NCI-H146 treated with DMSO at 0.1 percent for 48 hours (cell line): ENCODE measurements at regions not wholly inside any gene's neighbourhood (a gene's known extent, or its start where the extent isn't known, plus 50 kb on each side); places are given as distances from the start of the nearest gene placed in this dataset.
A peak's percentile ranks its signal among the peaks of the same experiment; 100 is the strongest.

Source experiments
- DNase-seq: peaks from one replicate; lab custom pipeline; 2025; ENCODE audit not compliant: unreplicated experiment; lab: John Stamatoyannopoulos, UW

DNA sequence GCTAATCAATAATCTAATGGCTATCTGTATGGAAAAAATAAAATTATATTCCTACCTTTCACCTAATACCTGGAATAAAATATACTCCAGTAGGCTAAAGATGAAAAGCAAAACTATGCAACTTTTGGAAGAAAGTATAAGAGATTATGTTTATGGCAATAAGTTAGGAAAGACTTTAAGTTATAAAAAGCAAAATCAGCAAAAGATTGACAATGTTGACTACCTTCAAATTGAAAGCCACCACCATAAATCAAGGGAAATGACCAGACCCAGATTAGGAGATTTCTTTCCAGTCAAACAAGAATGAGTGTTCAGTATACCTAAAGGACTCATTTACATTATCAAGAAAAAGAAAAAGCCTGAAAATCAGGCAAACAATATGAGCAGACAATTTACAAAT is 159.1 kb upstream of the ZBED5 start:
- DNase-seq, result no peak

DNA sequence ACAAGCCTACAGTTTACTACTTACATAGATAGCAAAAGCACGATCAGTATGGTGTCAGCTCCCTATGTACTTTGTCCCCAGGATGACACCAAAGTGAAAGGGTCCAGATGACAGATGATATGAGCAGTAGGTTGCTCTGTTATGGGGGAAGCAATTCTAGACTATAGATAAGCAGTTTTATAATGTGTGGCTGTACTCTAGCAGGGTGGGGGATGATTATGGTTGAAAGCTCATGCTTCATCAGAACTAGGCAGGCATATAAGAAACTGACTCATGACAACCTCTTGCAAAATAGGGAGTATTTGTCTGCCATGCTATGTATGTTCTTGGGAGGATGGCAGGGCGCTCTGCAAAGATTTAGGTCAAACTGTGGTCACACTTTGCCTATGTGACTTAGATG is 158.2 kb upstream of the ZBED5 start:
- peak; percentile 36 for DNase-seq

DNA sequence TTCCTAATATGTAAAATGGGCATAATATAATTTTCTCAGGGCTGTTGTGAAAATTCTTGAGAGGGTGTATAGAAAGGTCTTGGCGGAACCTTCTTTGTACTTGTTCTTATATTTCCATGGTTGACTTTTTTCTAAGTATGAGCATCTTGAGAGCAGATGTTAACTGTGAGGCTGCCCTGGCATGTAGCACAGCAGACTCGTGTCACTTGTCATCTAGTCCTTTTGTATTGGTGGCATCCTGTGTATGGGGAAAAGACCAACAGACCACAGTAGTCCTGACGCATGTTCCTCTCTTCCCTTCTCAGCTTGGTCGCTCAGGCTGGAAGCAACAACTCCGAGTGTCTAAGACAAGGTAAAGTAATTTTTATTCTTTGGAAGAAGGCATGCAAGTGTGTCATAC is 153.8 kb upstream of the ZBED5 start:
- no peak for DNase-seq

DNA sequence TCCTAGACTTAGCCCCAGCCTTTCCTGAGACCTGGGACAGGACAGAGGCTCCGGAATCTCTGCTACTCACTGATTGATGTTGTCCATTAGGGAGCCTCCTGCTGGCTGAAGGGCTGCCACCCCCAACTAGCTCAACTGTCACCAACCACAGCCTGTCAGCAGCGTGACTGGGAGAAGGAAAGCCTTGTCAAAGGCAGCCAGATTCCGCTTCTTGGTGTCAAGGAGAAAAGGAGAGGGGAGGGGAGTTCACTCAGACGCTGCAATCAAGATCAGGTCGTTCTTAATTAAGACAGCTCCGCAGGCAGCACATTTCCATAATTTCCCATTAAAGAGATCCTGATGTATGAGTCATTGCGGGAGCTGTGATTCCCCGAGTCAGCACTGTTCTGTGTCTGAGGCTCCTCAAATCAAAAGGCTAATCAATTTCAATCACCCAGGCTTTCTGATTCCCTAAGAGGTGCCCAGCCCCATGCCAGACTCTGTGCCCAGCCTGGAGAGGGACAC is 152.8 kb upstream of the ZBED5 start:
- DNase-seq, result peak; percentile 36

DNA sequence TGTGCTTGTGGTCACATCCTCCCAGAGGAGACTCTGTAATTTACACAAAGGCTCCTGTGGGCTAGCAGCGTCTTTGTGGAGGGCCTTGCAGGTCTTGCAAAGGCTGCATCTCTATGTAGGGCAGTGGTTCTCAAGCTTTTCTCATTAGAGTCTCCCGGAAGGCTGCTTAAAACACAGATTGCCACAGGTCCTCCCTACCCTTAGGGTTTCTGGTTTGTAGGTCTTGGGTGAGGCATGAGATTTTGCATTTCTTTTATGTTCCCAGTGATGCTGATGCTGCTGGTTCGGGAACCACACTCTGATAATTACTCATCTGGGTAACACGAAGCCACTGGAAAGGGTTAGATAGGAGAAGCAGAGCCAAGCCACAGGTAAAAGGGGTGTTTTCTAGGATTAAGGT is 151.3 kb upstream of the ZBED5 start:
- no peak for DNase-seq

DNA sequence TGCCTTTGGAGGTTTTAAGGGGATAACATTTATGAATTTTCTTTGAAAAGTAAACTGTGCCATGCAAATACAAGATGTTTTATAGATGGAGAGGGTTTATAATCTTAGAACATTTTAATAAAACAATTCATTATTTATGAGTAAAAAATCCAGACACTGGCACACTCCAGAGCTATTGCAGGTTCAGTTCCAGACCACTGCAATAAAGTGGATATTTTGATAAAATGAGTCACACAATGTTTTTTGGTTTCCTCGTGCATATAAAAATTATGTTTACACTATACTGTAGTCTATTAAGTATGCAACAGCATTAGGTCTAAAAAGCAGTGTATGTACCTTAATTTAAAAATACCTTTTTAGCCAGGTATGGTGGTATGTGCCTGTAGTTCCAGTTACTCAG is 146.2 kb upstream of the ZBED5 start:
- DNase-seq, result no peak

DNA sequence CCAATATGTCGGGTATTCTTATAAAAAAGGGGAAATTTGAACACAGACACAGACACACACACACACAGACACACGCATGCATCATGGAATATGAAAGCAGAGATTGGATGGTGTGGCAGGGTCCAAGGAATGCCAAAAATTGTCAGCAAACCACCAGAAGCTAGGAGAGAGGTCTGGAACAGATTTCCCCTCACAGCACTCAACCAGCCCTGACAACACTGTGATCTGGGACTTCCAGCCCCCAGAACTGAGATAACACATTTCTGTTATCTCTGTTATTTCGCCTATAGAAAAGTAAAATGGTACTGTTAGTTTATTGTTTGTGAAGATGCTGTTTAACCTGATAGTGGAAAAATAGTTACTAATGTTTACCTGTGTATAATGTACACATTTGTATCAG is 145.4 kb upstream of the ZBED5 start:
- no peak for DNase-seq

DNA sequence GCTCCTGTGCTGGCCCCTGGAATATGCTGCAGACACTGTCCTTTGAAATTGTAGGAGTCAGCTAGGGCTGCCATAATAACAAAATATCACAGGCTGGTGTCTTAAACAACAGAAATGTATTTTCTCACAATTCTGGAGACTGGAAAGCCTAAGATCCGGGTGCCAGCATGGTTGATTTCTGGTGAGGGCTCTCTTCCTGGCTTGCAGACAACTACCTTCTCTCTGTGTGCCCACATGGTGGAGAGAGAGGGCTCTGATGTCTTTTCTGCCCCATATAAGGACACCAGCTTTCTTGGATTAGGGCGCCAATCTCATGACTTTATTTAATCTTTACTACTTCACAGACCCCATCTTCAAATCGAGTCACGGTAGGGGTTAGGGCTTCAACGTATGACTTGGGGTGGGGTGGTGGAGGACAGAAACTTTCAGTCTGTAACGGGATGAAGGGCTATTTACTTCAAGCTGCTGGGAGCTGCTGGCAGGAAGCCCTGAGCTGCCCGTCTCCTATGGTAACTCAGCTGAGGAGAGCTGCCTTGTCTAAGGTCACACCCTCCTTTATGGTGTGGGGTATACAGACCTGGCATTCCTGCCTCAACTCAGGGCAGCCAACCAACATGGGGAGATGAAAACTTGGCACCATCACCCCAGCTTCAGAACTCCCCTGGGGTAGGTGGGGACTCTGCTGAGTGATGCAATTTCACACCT is 142.9 kb upstream of the ZBED5 start:
- no peak for DNase-seq

DNA sequence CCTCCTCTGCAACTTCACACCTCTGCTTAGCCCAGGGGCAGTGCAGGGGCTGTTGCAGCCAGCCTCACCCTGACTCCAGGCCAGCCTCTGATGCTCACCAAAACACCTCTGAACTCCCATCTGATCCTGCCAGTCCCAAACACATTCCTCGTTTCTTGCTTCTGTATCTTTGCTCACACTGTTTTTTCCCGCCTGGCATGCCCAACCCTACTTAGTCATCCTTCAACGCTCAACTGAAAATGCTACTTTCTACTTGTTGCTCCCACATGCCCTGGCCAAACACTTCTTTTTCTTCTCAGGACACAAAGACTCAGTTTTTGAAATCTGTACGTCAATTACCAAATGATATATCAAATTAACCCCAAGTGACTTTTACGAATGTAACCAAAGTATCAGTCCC is 140.8 kb upstream of the ZBED5 start:
- no peak for DNase-seq

DNA sequence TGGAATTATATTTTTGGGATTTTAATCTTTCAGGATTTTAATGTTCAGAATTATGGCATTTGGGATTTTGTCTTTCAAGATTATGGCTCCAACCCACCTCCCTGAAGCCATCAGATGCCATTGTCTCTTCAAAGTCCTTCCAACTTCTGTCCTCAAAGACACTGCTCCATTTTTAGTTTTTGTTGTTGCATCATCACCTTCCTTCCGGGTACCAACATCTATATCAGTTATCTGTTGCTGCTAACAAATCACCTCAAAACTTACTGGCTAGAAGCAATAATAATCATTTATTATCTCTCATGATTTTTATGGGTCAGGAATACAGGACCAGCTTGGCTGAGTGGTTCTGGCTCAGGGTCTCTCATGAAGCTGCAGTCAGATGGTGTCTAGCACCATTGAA is 138.8 kb upstream of the ZBED5 start:
- DNase-seq, result no peak

DNA sequence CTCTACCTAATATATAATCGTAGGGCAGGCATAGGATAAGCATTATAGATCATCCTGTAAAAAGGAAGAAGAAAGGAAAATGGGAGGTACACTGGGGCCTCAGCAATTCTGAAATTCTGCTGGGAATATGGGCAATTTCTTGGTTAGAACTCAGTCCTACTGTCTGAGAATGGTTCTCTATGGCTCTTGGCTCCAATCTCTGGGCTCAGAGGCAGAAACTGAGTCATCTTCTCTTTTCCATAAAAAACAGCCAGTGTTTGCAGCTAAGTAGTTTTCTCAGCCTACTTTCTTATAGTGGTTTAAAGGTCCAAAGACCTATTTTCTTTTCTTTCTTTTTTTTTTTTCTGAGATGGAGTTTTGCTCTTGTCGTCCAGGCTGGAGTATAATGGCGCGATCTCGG is 135.8 kb upstream of the ZBED5 start:
- DNase-seq, result no peak

DNA sequence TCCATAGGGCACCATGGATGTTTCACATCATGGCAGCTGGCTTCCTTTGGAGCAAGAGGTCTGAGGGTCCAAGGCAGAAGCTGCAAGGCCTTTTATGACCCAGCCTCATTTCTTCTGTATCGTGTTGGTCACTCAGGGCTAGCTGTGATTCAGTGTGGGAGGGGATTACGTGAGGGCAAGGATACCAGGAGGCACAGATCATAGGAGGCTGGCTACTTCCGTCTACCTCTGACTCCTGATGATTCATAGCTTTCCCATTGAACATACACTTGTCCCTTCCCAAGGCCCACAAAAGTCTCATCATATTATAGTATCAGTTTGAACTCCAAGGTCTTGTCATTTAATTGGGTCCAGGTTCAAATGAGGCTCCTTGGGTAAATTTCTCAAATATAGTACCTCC is 135.3 kb upstream of the ZBED5 start:
- DNase-seq, result no peak

DNA sequence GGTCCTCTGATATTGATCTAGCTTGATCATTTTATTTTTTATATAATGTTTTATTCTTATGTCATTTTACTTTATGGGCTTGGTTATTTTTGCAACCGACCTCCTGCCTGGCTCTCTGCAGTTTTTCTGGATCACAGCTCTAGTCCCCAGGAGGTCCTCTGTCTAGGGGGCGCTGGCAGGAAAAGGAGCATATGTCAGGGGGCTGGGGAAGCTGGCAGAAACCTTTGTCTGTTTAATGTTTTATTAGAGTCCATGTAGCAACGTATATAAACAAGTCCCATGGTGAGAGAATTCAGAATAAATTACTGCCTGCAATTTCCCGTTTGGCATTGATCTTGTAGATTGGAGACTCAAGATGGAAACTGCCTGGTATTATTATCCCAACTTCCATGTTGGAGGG is 133.5 kb upstream of the ZBED5 start:
- DNase-seq, result peak; percentile 28

DNA sequence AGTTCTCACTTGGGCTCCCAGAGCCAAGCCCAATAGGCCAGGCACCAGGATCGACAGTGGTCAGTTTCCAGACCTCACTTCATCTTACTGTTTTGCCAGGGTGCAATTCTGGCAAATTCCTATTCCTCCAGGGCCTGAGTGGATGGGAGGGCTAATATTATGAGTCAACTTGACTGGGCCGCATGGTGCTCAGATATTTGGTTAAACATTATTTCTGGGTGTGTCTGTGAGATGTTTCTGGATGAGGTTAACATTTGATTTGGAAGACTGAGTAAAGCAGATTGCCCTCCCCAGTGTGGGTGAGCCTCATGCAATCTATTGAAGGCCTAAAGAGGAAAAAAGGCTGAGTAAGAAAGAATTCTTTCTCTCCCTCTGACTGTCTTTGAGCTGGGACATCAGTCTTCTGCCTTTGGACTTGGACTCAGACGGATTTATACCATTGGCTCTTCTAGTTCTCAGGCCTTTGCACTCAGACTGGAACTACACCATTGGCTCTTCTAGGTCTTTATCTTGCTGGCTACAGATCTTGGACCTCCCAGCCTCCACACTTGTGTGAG is 132.9 kb upstream of the ZBED5 start:
- DNase-seq, result no peak

DNA sequence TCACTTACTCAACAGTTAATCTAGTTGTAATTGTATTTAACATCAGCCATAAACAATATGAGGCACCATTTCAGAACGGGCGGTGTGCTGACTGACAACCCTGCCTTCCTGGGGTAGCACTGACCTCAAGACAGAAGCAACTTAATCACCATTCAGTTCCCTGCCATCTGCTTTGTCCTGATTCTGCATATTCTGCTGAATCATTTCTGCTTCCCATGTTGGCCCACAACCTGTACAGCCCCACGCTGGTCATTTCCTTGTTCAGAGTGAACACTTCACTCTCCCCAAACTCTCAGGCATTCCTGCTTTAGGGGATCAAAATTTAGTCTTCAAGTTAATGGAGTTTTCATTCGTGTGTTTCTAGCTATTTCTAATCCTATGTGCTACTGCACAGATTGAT is 132.3 kb upstream of the ZBED5 start:
- no peak for DNase-seq

DNA sequence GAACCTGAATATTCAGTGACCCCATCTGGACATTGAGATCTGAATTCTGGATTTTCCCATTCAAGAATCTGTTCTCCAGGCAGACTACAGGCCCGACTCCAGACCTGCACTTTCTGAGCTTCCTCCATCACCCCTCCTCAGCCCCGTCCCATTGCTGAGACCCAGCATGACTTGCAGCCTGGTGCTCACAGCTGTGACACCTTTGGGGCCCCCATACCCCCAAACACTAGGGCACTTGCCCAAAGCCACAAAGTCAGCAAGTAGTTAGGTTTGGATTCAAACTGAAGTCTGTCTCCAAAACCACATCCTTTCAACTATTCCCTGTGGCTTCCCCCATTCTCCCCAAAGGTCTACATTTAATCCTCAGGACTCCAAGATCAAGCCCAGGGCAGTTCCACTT is 128.2 kb upstream of the ZBED5 start:
- DNase-seq, result no peak

DNA sequence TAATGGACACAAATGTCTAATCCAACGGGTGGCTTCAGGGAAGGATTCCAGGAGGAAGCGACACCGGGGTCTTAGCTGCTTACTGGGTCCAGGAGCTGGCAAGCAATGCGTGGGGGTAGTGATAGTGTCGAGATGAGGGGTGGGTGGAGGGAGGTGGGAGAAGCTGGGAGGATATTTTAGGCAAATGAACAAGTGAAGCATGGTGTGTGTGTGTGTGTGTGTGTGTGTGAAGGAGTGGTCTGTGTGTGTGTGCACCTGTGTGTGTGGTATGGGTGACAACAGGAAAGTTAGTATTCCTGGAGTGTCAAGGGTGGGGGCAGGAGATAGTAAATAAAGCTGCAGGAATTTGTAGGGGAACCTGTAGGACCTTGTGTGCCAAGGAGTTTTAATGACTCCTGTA is 126.9 kb upstream of the ZBED5 start:
- DNase-seq, result no peak

DNA sequence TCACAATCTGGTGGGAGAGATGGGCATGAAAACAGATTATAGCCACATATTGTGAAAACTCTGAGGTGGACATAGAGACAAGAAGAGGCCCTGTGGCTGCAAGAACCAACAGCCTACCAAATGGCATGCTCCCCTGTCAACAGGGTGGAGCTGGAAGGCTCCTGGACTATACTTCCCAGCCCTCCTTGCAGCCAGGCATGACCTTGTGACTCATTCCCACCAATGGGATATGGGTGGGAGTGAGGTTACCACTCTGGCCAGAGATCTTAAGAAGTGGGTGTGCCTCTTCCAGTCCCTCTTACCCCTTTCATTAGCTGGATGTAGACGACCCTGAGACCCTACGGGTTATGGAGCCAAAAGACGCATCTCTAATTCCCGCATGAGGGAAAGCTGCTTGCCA is 126.4 kb upstream of the ZBED5 start:
- DNase-seq, result no peak

DNA sequence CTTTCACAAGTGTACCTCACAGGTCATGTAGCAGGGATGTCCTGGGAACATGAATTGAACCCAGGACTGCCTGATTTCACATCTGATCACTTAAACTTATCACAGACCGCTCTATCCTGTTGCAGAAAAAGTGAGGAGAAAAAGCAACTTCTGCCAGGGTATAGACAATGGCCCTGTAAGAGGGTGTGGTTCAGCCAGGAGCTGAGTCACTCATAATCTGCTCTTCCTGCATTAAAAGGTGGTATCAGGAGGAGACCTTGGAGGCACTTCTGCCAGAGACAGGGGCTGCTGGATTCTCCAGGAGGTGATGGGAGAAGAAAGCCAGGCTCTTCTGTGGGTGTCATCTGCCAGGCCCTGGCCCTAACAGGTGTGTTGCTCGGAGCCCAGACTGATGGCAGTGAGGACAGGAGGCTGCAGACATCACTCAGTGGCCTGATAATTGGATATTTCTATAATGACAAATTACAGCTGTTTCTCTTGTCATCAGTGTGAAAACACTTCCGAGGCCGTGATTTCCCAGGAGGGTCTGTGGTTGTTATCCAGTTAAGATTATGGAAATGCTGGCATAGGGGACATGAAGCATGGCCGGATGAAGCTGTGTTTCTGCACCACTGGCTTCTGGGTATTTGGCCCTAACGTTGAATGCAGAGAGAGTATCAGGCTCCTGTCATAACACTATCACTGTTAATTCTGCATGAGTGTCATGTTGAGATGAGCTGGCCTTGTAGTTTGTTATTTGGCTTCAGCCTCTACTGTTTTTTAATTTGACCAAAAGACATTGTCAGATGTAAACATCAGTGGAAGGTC is 125.1 kb upstream of the ZBED5 start:
- no peak for DNase-seq

DNA sequence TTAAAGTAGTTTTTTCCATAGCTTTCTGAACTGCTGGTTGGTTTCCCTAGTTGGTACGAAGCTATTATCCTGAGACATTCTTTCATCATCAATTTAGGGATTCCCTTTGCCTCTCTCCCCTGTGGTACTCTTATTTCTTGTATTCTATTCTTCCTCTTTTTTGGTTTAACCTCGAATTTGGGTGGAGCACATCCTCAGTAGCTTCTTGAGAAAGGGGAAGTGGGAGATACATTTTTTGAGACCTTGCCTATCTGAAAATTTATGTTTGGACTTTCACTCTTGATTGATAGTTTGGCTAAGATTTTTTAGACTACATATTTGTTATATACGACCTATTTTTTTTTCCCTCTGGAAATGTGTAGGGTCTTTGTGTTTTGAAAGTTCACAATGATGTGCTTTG is 121.7 kb upstream of the ZBED5 start:
- no peak for DNase-seq

DNA sequence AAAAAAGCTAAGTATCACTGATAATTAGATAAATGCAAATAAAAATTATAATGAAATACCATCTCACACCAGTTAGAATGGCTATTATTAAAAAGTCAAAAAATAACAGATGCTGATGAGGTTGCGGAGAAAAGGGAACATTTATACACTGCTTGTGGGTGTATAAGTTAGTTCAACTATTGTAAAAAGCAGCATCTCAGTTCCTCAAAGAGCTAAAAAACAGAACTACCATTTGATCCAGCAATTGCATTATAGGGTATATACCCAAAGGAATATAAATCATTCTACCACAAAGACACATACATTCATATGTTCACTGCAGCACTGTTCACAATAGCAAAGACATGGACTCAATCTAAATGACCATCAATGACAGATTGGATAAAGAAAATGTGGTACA is 120.3 kb upstream of the ZBED5 start:
- no peak for DNase-seq

DNA sequence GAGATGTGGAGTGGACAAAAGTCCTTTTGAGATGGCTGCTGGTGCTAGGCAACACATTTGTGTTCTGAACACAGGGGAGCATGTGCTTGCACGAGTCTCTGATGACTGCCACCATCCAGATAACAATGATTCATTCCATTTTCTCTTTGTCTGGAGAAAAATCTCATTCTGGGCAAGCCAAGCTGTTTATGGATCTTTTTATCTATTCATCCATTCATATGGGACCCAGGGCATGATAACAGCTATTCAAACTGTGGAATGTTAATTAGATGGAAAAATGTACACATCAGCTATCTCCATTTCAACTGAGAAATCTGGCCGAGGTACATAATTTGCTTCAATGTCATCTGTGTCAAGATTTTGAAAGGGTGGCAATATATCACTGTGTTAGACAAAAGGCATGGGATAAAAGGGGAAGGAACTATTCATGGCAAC is 117.5 kb upstream of the ZBED5 start:
- DNase-seq, result peak; percentile 97
